GM19193 (cell line): ENCODE measurements at regions not wholly inside any gene's neighbourhood (a gene's known extent, or its start where the extent isn't known, plus 50 kb on each side); places are given as distances from the start of the nearest gene placed in this dataset.

Experiments
- POLR2A ChIP-seq: IDR thresholded peaks from 4 replicates; pipeline ENCODE4 v1.6.1; 2011; ENCODE audit not compliant: insufficient read depth, insufficient read length; ENCODE audit errors: extremely low read depth

DNA sequence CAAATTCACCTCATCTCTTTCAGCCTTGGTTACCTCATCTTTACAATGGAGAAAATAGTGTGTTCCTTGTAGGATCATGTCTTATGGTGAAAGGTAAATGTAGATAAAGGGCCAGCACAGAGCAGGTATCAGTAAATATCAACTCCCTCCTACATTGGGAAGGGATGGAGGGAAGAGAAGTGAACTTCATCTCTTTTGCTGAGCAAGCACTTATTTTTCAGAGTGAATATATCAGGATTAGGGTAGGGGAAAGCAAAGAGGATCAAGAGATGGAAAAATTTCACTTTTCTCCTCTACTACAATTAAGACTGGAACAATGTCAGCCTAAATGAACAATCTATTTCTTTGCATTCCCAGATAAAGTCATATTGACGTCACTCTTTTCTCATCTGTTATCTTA, 193.8 kb upstream of the JUN start:
- no peak for TF ChIP-seq POLR2A

DNA sequence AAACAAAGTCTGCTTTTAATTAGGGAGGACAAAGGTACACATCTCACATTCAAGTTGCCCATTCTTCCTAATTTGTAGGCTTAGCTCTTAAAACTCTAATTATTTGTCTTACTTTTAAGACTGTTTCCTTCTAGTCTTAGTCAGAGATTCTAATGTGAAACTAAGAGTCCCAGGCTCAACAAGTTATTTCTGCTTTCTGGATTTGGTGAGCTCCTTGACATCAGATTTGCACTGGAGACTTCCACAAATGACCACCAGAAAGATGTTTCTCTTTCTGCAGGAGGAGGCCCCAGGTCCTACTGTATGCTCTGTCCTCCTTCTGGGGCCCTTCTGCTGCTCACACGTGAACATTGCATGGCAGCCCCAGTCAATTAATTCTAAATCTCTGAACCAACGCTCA, 194.2 kb upstream of the JUN start:
- TF ChIP-seq POLR2A = no peak

DNA sequence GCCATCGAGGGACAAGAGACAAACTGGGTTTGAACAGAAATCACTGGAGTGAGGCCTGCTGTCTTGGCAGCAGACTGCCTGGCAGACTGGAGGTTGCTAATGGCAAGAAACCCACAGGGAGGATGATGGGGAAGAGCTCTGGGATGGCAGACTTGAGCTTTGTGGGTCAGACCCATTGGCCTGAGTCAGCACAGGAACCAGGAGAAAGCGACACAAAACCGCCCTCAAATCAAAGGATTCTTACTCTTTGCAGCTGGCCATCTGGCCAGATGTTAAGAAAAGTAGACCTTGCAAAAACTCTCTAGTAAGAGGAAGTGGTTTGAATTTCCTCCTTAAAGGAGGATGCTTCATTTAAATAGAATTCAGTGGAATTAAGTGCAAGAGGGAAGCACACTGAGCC, 195.2 kb upstream of the JUN start:
- no peak for TF ChIP-seq POLR2A

DNA sequence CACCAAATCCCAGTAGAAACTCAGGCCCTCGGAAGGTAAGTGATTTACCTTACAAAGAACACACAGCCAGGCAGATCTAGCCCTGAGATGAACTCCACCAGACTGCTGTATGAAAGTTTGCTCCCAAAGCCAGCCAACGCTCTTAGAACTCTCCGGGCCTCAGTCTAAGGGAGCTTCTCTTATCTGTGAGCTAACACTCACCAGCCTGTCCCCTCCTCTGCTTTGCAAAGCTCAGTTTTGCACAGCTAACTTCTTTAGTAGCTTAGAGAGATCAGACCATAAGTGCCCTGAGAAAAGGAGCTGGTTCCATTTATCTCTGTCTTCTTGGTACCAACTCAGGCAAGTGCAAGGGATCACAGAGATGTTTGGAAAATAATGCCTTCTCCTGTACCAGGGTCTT, 195.8 kb upstream of the JUN start:
- TF ChIP-seq POLR2A = no peak

DNA sequence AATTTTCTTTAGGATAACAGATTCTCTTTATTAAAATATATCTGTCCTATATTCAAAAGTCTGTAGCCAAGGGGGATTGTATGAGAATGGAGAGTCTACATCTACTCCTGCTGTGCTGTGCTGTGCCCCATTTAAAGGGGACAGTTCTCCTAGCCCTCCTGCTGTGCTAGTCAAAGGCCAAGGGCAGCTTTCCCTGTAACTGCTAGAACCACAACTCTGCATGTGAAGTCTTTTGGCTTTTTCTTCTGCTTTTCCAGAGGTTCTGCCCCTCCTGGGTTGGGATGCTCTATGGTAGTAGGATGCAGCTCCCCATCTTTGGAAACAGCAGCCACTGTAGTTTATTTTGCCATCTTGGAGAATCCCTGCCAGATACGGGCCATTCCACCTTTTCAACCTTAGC, 197.5 kb upstream of the JUN start:
- no peak for TF ChIP-seq POLR2A

DNA sequence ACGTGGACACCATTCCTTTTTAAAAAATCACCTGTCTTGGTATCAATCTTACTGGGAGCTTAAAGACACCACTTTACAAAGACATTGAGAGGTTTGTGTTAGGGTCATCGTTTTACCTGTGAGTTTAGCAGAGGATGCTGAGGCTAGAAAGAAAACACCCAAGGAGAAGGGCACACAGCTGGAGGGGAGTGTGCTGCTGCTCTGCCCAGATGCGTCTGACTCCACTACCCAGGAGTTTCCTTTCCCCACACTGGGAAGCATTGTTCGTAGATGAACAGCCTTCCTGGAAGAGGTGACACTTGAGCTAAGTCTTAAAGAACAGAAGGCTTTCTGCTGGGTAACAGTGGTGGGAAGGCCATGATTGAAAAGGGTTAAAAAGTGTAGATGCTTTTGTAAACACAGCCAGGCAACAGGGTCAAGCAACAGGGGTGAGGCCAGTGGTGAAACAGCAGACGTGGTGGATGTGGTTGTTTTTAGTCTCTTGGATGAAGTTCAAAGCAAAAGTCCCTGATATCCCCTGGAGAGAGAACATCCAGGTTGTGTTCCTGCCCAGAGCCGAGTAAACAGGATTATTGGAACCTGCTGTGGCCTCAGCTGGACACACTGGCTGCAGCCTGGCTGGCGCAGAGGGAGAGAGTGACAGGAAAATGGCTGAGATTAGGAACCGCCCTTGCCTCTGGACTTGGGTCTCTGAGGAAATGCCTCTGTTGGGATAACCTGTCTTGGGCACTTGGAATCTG, 198.6 kb upstream of the JUN start:
- no peak for TF ChIP-seq POLR2A

DNA sequence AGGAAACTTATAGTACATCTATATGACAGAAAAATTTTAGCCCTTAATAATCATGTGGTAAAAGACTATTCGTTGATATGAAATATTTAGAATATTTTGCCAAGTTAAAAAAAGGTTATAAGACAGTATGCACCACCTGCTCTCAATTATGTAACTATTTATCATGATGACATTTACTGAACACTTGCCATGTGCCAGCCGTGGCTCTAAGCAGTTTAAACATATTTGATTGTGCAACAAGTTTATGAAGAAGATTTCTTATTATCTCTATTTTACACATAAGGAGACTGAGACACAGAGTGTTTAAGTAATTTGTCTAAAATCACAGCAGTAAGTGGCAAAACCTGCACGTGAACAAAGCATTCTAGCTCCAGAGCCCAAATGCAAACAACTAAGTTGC, 199.3 kb upstream of the JUN start:
- TF ChIP-seq POLR2A = no peak

DNA sequence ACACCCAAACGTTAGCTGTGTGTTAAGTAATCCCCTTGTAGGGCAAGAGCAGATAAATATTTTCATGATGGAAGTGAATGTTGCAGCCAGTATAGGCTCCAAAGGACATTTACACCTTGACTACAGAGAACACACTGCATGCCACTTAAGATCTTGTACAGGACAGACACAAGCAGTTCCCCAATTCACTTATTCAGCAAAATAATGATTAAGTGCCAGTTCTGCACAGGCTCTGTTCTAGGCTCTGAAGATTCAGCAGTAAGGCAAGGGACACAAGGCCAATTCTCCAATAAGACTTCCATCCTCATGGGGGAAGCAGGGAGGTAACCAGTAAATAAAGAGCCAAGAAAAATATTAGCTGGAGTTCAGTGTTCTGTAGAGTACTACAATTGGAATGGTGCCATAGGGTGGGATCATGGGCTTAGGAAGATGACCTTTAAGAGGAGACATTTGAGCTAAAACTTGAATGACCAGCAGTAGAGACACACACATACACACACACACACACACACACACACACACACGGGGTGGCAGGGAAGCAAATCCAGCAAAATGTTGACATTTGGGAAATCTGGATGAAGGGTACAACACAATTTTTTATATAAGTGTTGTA, 199.9 kb upstream of the JUN start:
- TF ChIP-seq POLR2A = no peak

DNA sequence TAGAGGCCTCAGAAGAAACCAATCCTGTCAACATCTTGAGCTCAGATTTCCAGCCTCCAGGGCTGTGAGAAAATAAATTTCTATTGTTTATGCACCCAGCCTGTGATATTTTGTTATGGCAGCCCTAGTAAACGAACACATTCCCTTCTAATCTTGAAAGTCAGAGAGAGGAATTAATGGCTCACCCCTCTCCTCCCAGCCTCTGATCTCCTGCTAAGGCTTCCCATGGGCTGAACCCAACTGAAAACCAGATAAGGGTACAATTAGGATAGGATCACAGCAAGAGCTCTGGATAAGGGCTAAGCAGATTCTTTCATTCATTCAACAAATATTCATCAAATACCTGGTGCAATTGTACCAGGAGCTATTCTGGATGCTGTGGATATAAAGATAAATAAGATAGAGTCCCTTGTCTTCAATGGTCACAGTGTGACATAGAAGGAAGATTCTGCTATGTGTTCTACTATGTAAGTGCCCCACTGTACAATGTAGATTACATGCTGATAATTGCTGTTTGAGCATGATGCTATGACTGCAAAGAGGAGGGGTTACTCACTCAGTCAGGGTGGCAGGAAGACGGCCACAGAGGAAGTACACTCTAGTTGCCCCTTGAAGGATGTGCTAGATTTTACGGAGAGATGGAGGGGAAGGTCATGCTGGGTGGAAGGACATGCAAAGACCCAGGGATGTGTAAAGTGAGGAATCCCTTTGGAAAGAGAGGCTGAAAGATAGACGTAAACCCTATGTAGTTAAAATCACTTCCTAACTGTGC, 203.3 kb upstream of the JUN start:
- no peak for TF ChIP-seq POLR2A

DNA sequence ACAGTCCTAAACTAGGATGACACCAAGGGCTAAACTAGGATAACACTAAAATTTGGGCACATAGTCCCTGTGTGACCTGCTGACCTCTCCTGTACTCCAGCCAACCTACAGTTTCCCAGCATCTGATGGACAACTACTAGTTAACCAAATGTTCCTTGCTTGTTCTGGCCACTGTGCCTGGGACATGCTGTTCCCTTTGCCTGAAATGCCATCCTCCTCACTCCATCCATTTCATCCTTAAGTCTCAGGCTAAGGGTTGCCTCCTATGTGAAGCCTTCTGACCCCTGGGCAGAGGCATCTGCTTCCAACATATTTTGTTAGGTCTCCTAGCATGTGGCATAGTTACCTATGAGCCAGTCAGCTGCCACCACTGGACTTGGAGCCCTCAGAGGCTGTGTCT, 204.9 kb upstream of the JUN start:
- TF ChIP-seq POLR2A = no peak

DNA sequence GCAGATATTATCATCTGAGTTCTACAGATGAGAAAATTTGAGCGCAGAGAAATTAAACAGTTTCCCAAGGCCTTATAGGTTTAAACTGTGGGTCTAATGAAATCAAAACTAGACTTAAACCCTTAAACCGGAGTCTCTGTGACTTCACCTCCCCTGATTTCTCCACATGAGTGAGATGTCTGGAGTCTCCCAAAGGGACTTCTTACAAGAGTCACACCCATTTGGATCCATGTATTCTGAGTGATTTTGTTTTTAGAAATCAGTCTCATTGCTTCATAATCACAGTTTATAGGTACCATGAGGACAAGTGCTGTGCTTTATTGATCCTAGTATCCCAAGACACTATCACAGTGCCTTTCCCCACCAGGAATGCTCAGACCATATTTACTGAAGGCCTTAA, 206.0 kb upstream of the JUN start:
- no peak for TF ChIP-seq POLR2A

DNA sequence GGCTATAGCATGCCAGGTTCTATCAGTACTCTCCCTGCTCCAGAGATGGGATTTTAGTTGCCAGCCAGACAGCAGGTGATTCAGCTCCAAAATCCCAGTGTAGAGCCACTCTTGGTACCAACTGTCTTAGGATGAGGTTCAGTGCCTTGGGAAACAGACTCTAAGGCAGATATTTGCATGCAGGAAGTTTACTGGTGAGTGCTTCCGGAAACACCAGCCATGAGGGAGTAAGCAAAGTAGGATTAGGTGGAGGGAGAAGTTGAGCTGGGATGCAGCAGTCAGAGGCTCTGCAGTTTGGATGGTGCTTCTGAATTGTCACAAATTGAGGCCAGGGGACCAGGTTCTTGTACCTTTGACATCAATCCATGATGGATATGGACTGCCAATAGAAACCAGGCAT, 207.5 kb upstream of the JUN start:
- TF ChIP-seq POLR2A = no peak

DNA sequence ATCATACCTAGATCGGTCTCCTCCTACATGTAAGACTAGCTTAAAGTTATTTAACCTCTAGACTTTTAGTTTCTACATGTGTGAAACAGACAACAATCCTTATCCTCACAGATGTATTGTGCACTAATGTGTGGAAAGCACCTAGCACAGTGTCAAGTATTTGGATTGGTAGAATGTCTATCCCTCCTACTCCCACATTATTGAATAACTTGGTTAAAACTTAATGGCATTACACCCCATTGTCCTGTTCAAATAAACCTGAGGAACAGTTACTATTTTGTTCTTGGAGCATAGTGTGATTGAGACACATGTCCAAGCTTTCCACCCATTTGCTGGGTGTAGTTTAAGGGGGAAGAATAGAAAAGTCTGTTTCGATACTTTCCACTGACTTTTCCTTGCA, 208.8 kb upstream of the JUN start:
- no peak for TF ChIP-seq POLR2A

DNA sequence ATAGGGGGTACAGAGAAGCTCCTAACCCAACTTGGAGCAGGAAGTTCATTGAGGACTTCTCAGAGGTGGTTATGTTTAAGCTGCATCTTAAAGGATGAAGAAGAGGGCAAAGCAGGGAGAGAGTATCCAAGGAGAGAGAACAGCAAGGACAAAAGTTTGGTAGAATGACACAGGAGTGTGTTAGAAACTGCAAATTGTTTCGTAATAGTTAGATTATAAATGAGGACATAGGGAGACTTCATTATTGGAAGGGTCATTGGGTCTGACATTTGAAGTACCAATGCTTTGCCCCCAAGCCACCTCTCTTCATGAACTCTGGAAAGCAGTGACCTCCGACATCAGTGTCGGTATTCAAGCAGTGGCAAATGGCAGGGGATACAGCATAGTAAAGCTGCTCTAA, 209.6 kb upstream of the JUN start:
- no peak for TF ChIP-seq POLR2A

DNA sequence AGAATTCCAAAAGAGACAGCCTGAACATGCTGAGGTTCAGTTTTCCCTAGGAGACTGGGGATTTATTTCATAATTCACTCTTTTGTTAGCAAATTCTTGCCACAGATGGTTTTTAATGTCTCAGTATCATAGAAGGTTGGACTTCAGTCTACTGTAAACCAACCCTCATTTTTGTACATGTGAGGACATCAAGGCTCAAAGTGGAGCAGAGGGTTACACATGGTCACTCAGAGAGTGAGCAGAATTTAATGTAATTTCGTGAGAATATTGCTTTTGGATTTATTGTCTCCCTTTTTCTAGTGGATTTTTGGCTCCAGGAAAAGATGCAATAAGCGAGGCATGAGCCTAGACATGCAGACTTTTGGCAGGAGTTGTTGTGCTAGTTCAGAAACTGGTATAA, 210.8 kb upstream of the JUN start:
- TF ChIP-seq POLR2A = no peak
